ENCODE measurements at regions not wholly inside any gene's neighbourhood (a gene's known extent, or its start where the extent isn't known, plus 50 kb on each side); places are given as distances from the start of the nearest gene placed in this dataset.
A peak's percentile ranks its signal among the peaks of the same experiment; 100 is the strongest.

GRCh38 chr2:144330951-144331673 lies 188.8 kb downstream of the ZEB2 start:
- Histone ChIP-seq H2AFZ (ENCODE audit: low read depth, low read length, severe bottlenecking) (peak overlapping the region; percentile 6), H3K27ac (ENCODE audit: low read depth, low read length) (peak overlapping the region; percentile 87), H3K9me2 (replicated peaks; ENCODE audit: insufficient read depth, low read length) (no peaks in the 10 kb centered on the region), H3K4me3 (ENCODE audit: insufficient read depth, low read length, poor library complexity, severe bottlenecking) (peak overlapping the region; percentile 71), H4K20me1 (ENCODE audit: low read depth, low read length) (no peaks in the 10 kb centered on the region), H3K79me2 (ENCODE audit: insufficient read depth, low read length) (peaks cover 55% of the 10 kb centered on the region), H3K27me3 (ENCODE audit: low read length) (no peaks in the 10 kb centered on the region), H3K9me3 (ENCODE audit: insufficient read depth, low read length) (no peaks in the 10 kb centered on the region), H3K9ac (ENCODE audit: low read length) (peak overlapping the region; percentile 88), H3F3A (ENCODE audit: insufficient read depth) (peaks cover 12% of the 10 kb centered on the region; the same call in 1 of the 2 replicates), H3K36me3 (ENCODE audit: low read length) (no peaks in the 10 kb centered on the region), H3K4me2 (ENCODE audit: low read depth, low read length, poor library complexity, severe bottlenecking) (peak overlapping the region; percentile 94)
- no peak for TF ChIP-seq CTCF (IDR thresholded peaks at IDR 0.05; ENCODE audit: insufficient read depth, low read length, poor library complexity, severe bottlenecking)
- TF ChIP-seq EZH2phosphoT487 (conservative IDR thresholded peaks at IDR 0.05; ENCODE audit: low read length) = no peak

DNA sequence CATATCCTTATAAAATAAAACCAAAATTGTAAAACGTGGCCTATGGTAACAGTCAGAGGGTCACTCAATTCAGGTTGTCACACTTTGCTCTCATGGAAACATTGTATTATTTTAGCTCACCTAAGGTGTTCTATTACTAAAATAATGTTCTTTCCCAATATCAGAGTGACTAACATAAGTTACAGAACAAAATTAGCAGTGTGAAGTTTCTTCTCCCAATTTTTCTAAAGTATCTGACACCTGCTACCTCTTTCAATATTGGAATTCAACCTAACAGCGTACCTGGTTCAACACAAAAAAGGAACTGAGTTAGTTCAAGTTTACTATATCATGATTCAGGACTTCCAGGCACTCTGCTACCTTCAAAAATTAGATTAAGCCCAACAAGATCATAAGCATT lies 190.4 kb downstream of the ZEB2 start:
- no peaks in the 10 kb centered on the region for H3K9me3 ChIP-seq (ENCODE audit: insufficient read depth, low read length)
- H3K4me2 ChIP-seq (ENCODE audit: low read depth, low read length, poor library complexity, severe bottlenecking) = peak overlapping the region; percentile 94
- no peaks in the 10 kb centered on the region for H3K27me3 ChIP-seq (ENCODE audit: low read length)
- H4K20me1 ChIP-seq (ENCODE audit: low read depth, low read length) = no peaks in the 10 kb centered on the region
- no peak overlapping the region for H3K27ac ChIP-seq (ENCODE audit: low read depth, low read length)
- H2AFZ ChIP-seq (ENCODE audit: low read depth, low read length, severe bottlenecking) = no peak overlapping the region
- TF ChIP-seq EZH2phosphoT487 (conservative IDR thresholded peaks at IDR 0.05; ENCODE audit: low read length) = no peak
- TF ChIP-seq CTCF (IDR thresholded peaks at IDR 0.05; ENCODE audit: insufficient read depth, low read length, poor library complexity, severe bottlenecking) = no peak
- no peaks in the 10 kb centered on the region for H3K36me3 ChIP-seq (ENCODE audit: low read length)
- H3K9me2 ChIP-seq (replicated peaks; ENCODE audit: insufficient read depth, low read length) = no peaks in the 10 kb centered on the region
- no peak overlapping the region for H3K9ac ChIP-seq (ENCODE audit: low read length)
- H3K79me2 ChIP-seq (ENCODE audit: insufficient read depth, low read length) = peaks cover 71% of the 10 kb centered on the region
- H3F3A ChIP-seq (ENCODE audit: insufficient read depth) = peaks cover 12% of the 10 kb centered on the region; the same call in 1 of the 2 replicates
- no peak overlapping the region for H3K4me3 ChIP-seq (ENCODE audit: insufficient read depth, low read length, poor library complexity, severe bottlenecking)

- Histone ChIP-seq H3K27me3 (ENCODE audit: low read length) (no peaks in the 10 kb centered on the region), H4K20me1 (ENCODE audit: low read depth, low read length) (no peaks in the 10 kb centered on the region), H3K27ac (ENCODE audit: low read depth, low read length) (no peak overlapping the region), H3K9ac (ENCODE audit: low read length) (no peak overlapping the region), H3K79me2 (ENCODE audit: insufficient read depth, low read length) (peaks cover 77% of the 10 kb centered on the region), H3F3A (ENCODE audit: insufficient read depth) (peaks cover 11% of the 10 kb centered on the region; the same call in 1 of the 2 replicates), H3K36me3 (ENCODE audit: low read length) (no peaks in the 10 kb centered on the region), H3K9me2 (replicated peaks; ENCODE audit: insufficient read depth, low read length) (no peaks in the 10 kb centered on the region), H2AFZ (ENCODE audit: low read depth, low read length, severe bottlenecking) (no peak overlapping the region), H3K4me3 (ENCODE audit: insufficient read depth, low read length, poor library complexity, severe bottlenecking) (no peak overlapping the region), H3K4me2 (ENCODE audit: low read depth, low read length, poor library complexity, severe bottlenecking) (no peak overlapping the region), H3K9me3 (ENCODE audit: insufficient read depth, low read length) (no peaks in the 10 kb centered on the region)
- no peak for TF ChIP-seq CTCF (IDR thresholded peaks at IDR 0.05; ENCODE audit: insufficient read depth, low read length, poor library complexity, severe bottlenecking)
- no peak for TF ChIP-seq EZH2phosphoT487 (conservative IDR thresholded peaks at IDR 0.05; ENCODE audit: low read length)
These were observed 191.0 kb downstream of the ZEB2 start for GRCh38 chr2:144328938-144329337.

All from SU-DHL-6 (cell line).